Activated T-cell treated with anti-CD3 and anti-CD28 coated beads, Interleukin-2, amount 50 U/mL, for 24 hours (primary cell): ENCODE measurements at regions not wholly inside any gene's neighbourhood (a gene's known extent, or its start where the extent isn't known, plus 50 kb on each side); places are given as distances from the start of the nearest gene placed in this dataset.
"Not testable (repeated sequence)": the region's sequence is repeated elsewhere in the genome, so short reads cannot be mapped to it uniquely, and the experiment has no call there.

Experiments used
- DNase-seq: peaks from one replicate; pipeline ENCODE4 v3.0.0-alpha.2; 2020
- H3K27ac Mint-ChIP-seq: 2 replicates; pipeline ENCODE4 v1.8.0; 2020; ENCODE audit warnings: mild to moderate bottlenecking, mixed read lengths
- H3K27me3 Mint-ChIP-seq: 2 replicates; pipeline ENCODE4 v1.8.0; 2020; ENCODE audit warnings: mixed read lengths
- H3K36me3 Mint-ChIP-seq: 2 replicates; pipeline ENCODE4 v1.8.0; 2020; ENCODE audit warnings: low read depth, mixed read lengths
- H3K4me1 Mint-ChIP-seq: 2 replicates; pipeline ENCODE4 v1.8.0; 2020; ENCODE audit warnings: low read depth, mixed read lengths
- H3K4me3 Mint-ChIP-seq: 2 replicates; pipeline ENCODE4 v1.8.0; 2020; ENCODE audit warnings: mild to moderate bottlenecking, moderate library complexity, mixed read lengths
- H3K9me3 Mint-ChIP-seq: 2 replicates; pipeline ENCODE4 v1.8.0; 2020; ENCODE audit warnings: mixed read lengths

DNA sequence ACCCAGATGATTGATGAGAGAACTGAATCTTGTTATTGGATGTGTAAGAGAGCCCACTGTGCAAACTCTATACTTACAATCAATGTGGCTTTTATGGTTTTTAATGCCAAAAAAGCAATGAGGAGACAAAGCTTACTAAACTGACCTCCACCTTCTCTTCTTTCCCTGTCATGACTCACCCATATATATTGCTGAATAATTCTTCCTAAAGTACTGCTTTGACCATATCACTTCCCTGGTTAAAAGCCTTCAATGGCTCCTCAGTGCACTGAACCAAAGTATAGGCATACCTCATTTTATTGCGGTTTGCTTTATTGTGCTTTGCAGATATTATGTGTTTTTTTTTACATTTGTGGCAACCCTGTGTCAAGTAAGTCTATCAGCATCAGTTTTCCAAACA, 138.4 kb upstream of the PELI2 start:
- peaks cover 23% of the 10 kb centered on the region for H3K27me3 Mint-ChIP-seq

DNA sequence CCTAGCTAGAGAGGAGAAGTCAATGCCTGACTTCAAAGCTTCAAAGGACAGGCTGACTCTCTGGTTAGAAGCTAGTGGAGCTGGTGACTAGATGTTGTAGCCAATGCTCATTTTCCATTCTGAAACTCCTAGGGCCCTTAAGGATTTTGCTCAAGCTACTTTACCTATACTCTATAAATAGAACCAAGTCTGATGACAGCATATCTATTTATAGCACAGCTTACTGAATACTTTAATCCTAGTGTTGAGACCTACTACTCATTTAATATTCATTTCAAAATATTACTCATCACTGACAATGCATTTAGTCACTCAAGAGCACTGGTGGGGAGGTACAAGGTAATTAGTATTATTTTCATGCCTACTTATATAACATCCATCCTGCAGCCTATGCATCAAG, 137.2 kb upstream of the PELI2 start:
- Mint-ChIP-seq H3K9me3 (no peaks in the 10 kb centered on the region), H3K36me3 (no peaks in the 10 kb centered on the region), H3K27me3 (peaks cover 34% of the 10 kb centered on the region), H3K4me1 (peaks cover 14% of the 10 kb centered on the region), H3K27ac (no peak overlapping the region), H3K4me3 (no peak overlapping the region)
- DNase-seq = no peak

More for the DNA sequence above, 138.4 kb upstream of the PELI2 start:
- DNase-seq = no peak
- Mint-ChIP-seq H3K27ac (no peak overlapping the region), H3K4me3 (no peak overlapping the region), H3K9me3 (no peaks in the 10 kb centered on the region), H3K4me1 (peaks cover 14% of the 10 kb centered on the region), H3K36me3 (no peaks in the 10 kb centered on the region)

DNA sequence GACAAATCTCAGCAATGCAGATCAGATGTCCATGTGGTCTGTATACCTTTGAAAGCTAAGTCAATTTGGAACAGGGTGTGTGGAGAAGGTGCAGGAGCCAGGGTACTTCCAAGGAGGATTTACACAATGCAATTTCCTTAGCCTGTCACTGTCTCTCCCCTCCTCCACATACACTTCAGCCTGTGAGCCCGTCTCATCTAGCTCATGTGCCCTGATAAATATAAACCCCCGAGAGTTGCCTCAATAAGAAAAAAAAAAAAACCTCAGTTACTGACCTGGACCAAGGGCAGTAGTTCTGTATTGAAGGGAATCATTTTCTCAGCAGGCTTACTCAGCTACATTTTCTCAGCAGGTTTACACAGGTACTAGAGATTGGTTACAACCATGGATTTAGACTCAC, 132.1 kb upstream of the PELI2 start:
- no peak for DNase-seq
- H3K9me3 Mint-ChIP-seq = peaks cover 3% of the 10 kb centered on the region
- H3K4me1 Mint-ChIP-seq = peaks cover 5% of the 10 kb centered on the region
- peaks cover 46% of the 10 kb centered on the region for H3K27me3 Mint-ChIP-seq
- no peak overlapping the region for H3K27ac Mint-ChIP-seq
- no peaks in the 10 kb centered on the region for H3K36me3 Mint-ChIP-seq
- H3K4me3 Mint-ChIP-seq = no peak overlapping the region

DNA sequence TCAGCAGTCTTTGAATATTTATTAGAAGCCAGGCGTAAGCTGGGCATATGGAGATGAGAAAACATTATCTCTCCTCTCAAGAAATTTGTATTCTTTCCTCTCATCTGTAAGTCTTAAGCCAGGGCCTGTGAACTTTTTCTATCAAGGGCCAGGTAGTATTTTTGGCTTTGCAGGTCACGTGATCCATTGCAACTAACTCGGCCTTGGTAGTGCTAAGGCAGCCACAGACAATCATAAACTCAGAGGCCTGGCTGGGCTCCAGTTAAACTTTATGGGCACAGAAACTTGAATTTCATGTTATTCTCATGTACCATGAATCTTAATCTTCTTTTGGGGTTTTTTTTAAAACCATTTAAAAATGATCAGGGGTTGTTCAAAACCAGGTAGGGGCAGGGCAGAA, 117.4 kb upstream of the PELI2 start:
- no peak for DNase-seq
- peaks cover 89% of the 10 kb centered on the region for H3K27me3 Mint-ChIP-seq
- no peak overlapping the region for H3K27ac Mint-ChIP-seq
- no peak overlapping the region for H3K4me3 Mint-ChIP-seq
- H3K9me3 Mint-ChIP-seq = peaks cover 13% of the 10 kb centered on the region
- H3K4me1 Mint-ChIP-seq = peaks cover 42% of the 10 kb centered on the region
- no peaks in the 10 kb centered on the region for H3K36me3 Mint-ChIP-seq

- no peak overlapping the region for H3K27ac Mint-ChIP-seq
- no peak overlapping the region for H3K4me3 Mint-ChIP-seq
- H3K27me3 Mint-ChIP-seq = peaks cover 79% of the 10 kb centered on the region
- H3K36me3 Mint-ChIP-seq = no peaks in the 10 kb centered on the region
- H3K9me3 Mint-ChIP-seq = peaks cover 7% of the 10 kb centered on the region
- peaks cover 42% of the 10 kb centered on the region for H3K4me1 Mint-ChIP-seq
- DNase-seq = no peak
These were observed 115.9 kb upstream of the PELI2 start for GRCh38 chr14:56002342-56002741.

DNA sequence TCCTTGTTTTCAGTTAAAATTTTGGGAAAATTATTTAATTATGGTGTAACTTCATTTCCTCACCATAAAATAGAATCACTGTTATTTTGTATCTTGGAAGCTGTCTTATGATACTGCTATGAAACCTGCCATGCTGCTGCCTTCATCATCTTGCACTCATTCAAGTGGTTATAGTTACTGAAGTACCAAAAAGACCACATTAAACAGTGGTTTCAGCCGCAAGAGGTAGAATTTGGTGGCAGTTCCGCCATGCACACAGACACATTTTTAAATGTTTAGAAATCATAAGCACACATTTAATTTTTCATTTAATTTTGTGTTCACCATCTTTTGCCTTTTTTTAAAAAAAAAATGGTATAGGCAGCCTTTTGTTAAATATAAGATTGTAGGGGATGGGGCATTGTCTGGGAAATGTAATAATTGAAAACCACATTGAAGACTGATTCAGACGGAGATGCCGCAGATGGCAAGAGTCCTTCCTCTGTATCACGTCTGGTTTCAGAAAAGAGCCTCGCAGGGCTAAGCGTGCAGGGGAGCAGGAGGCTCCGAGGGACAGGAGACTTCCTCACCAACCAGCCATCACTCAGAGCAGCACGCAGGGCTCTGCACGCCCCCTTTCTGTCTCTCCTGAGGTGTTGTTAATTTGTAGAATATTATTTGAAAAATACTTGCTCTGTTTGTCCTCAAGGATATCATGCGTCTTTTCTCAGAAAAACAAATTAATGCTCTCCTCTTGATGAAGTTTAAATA, 115.2 kb upstream of the PELI2 start:
- peaks cover 79% of the 10 kb centered on the region for H3K27me3 Mint-ChIP-seq
- H3K36me3 Mint-ChIP-seq = no peaks in the 10 kb centered on the region
- peaks cover 42% of the 10 kb centered on the region for H3K4me1 Mint-ChIP-seq
- DNase-seq = peak; percentile 50
- no peak overlapping the region for H3K4me3 Mint-ChIP-seq
- peak overlapping the region; percentile 67 for H3K27ac Mint-ChIP-seq
- H3K9me3 Mint-ChIP-seq = peaks cover 7% of the 10 kb centered on the region

GRCh38 chr14:56004323-56004722, 113.9 kb upstream of the PELI2 start:
- no peak for DNase-seq
- Mint-ChIP-seq H3K27me3 (peaks cover 79% of the 10 kb centered on the region), H3K4me3 (no peak overlapping the region), H3K9me3 (peaks cover 3% of the 10 kb centered on the region), H3K36me3 (no peaks in the 10 kb centered on the region), H3K27ac (no peak overlapping the region), H3K4me1 (peaks cover 42% of the 10 kb centered on the region)

DNA sequence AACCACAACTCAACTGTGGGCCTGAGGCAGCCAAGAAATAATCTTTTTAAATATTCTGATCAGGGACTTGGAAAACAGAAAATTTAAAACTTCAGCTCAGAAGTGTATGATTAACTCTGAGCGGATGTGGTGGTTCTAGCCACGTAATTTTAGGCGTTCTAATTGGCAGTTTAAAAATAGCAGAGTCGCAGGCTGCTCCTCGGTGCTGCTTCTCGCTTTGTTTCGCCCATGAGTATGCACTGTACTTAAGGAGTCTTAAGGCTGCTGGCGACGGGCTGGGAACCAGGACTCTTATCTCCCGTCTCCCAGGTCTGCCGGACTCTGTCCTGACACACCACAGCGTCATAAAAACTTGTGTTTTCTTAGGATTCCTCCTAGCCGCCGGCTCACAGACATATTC, 113.4 kb upstream of the PELI2 start:
- Mint-ChIP-seq H3K27me3 (peaks cover 80% of the 10 kb centered on the region), H3K27ac (no peak overlapping the region), H3K36me3 (no peaks in the 10 kb centered on the region), H3K4me1 (peaks cover 42% of the 10 kb centered on the region), H3K4me3 (peak overlapping the region; percentile 24), H3K9me3 (peaks cover 3% of the 10 kb centered on the region)
- DNase-seq = peak; percentile 44

DNA sequence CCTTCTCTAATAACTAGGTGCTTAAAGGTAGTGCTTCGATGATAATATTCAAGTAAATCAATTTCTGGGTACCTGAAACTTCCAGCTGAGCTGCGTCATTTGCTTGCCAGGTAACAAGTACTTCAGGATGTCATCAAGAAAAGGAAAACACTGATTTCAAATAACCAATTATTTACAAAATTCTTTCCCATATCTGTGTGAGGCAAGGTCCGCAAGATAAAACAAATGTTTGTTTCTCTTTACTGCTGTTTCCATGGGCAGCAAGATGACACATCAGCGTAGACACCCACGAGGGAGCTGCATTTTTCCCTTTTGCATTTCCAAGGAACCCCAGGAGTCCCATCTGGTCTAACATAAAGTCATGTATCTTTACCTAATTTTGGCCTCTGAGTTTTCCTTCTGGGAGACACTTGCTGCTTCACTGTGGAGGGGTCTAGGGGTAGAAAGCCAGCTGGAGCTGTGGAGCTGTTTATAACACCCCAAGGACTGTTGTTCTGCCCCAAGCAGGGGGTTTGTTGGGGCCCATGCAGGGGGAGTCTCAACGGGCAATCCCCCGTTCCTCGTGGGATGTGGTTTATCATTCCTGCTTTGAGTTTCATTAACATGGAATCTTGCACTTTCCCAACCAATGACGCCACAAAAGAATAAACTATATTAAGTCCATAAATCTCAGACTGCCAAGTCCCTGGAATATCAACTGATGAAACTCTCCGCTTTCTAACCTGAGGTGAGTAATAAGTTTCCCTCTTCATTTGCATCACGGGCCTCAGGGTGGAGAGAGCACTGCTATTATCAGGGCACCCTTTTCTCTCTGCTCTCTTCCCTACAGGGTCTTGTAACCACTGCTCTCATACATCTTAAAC, 112.8 kb upstream of the PELI2 start:
- H3K4me1 Mint-ChIP-seq = peaks cover 42% of the 10 kb centered on the region
- H3K27ac Mint-ChIP-seq = no peak overlapping the region
- H3K27me3 Mint-ChIP-seq = peaks cover 78% of the 10 kb centered on the region
- H3K9me3 Mint-ChIP-seq = peaks cover 3% of the 10 kb centered on the region
- no peaks in the 10 kb centered on the region for H3K36me3 Mint-ChIP-seq
- H3K4me3 Mint-ChIP-seq = no peak overlapping the region
- DNase-seq = no peak

GRCh38 chr14:56007491-56007890, 110.7 kb upstream of the PELI2 start:
- not testable (repeated sequence) for H3K4me3 Mint-ChIP-seq, DNase-seq, H3K27ac Mint-ChIP-seq, H3K36me3 Mint-ChIP-seq, H3K9me3 Mint-ChIP-seq
- Mint-ChIP-seq H3K27me3 (peaks cover 69% of the 10 kb centered on the region), H3K4me1 (peaks cover 34% of the 10 kb centered on the region)

- no peak overlapping the region for H3K27ac Mint-ChIP-seq
- H3K4me1 Mint-ChIP-seq = peaks cover 28% of the 10 kb centered on the region
- H3K27me3 Mint-ChIP-seq = peaks cover 69% of the 10 kb centered on the region
- no peaks in the 10 kb centered on the region for H3K36me3 Mint-ChIP-seq
- DNase-seq = no peak
- H3K4me3 Mint-ChIP-seq = no peak overlapping the region
- no peaks in the 10 kb centered on the region for H3K9me3 Mint-ChIP-seq
These were observed 110.1 kb upstream of the PELI2 start for GRCh38 chr14:56008150-56008549.

DNA sequence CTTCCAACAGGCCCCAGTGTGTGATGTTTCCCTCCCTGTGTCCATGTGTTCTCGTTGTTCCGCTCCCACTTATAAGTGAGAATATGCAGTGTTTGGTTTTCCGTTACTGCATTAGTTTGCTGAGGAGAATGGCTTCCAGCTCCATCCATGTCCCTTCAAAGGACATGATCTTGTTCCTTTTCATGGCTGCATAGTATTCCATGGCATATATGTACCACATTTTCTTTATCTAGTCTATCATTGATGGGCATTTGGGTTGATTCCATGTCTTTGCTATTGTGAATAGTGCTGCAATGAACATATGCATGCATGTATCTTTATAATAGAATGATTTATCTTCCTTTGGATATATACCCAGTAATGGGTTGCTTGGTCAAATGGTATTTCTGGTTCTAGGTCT, 109.5 kb upstream of the PELI2 start:
- H3K4me3 Mint-ChIP-seq, H3K9me3 Mint-ChIP-seq, H3K36me3 Mint-ChIP-seq, H3K27ac Mint-ChIP-seq, DNase-seq: not testable (repeated sequence)
- H3K4me1 Mint-ChIP-seq = peaks cover 22% of the 10 kb centered on the region
- peaks cover 69% of the 10 kb centered on the region for H3K27me3 Mint-ChIP-seq

GRCh38 chr14:56023661-56024081, 94.5 kb upstream of the PELI2 start:
- peaks cover 3% of the 10 kb centered on the region for H3K9me3 Mint-ChIP-seq
- DNase-seq = no peak
- no peaks in the 10 kb centered on the region for H3K36me3 Mint-ChIP-seq
- no peaks in the 10 kb centered on the region for H3K4me1 Mint-ChIP-seq
- H3K27ac Mint-ChIP-seq = no peak overlapping the region
- H3K4me3 Mint-ChIP-seq = no peak overlapping the region
- peaks cover 57% of the 10 kb centered on the region for H3K27me3 Mint-ChIP-seq

- no peak overlapping the region for H3K27ac Mint-ChIP-seq
- no peak overlapping the region for H3K4me3 Mint-ChIP-seq
- H3K9me3 Mint-ChIP-seq = no peaks in the 10 kb centered on the region
- no peaks in the 10 kb centered on the region for H3K36me3 Mint-ChIP-seq
- H3K4me1 Mint-ChIP-seq = no peaks in the 10 kb centered on the region
- no peak for DNase-seq
- H3K27me3 Mint-ChIP-seq = peaks cover 59% of the 10 kb centered on the region
These were observed 93.0 kb upstream of the PELI2 start for GRCh38 chr14:56025191-56025590.

GRCh38 chr14:56026506-56026905, 91.7 kb upstream of the PELI2 start:
- H3K4me3 Mint-ChIP-seq = no peak overlapping the region
- no peaks in the 10 kb centered on the region for H3K4me1 Mint-ChIP-seq
- DNase-seq = no peak
- no peaks in the 10 kb centered on the region for H3K36me3 Mint-ChIP-seq
- peaks cover 53% of the 10 kb centered on the region for H3K27me3 Mint-ChIP-seq
- no peak overlapping the region for H3K27ac Mint-ChIP-seq
- no peaks in the 10 kb centered on the region for H3K9me3 Mint-ChIP-seq
